SK-N-SH treated with all-trans-retinoic acid at 6 μM for 48 hours (cell line): ENCODE measurements at regions not wholly inside any gene's neighbourhood (a gene's known extent, or its start where the extent isn't known, plus 50 kb on each side); places are given as distances from the start of the nearest gene placed in this dataset.

ENCODE experiments used
- ATAC-seq: fragments of 200-7000 bp; cut with Tn5 transposase; 3 replicates; pipeline ENCODE4 v1.9.1; 2020; ENCODE audit warnings: mild to moderate bottlenecking, moderate library complexity
- ARNTL ChIP-seq: fragments of 450-650 bp; formaldehyde crosslinking; IDR thresholded peaks from 2 replicates; pipeline ENCODE4 v1.5.0; 2020; ENCODE audit warnings: low read depth, mild to moderate bottlenecking, moderate library complexity, borderline replicate concordance
- BACH2 ChIP-seq: fragments of 250-450 bp; sonication (Bioruptor Pico); IDR thresholded peaks from 2 replicates; pipeline ENCODE4 v1.9.0; 2021; ENCODE audit warnings: mild to moderate bottlenecking, borderline replicate concordance
- CSDC2 ChIP-seq: fragments of 250-450 bp; sonication (Bioruptor Pico); IDR thresholded peaks from 2 replicates; pipeline ENCODE4 v1.5.0; 2020; ENCODE audit warnings: mild to moderate bottlenecking, moderate library complexity
- CSRNP3 ChIP-seq: fragments of 250-450 bp; sonication (Bioruptor Pico); IDR thresholded peaks from 2 replicates; pipeline ENCODE4 v1.5.1; 2021; ENCODE audit warnings: mild to moderate bottlenecking, moderate library complexity
- ESRRG ChIP-seq: fragments of 250-450 bp; sonication (Bioruptor Pico); IDR thresholded peaks from 2 replicates; pipeline ENCODE4 v1.6.1; 2021; ENCODE audit warnings: mild to moderate bottlenecking
- GLIS3 ChIP-seq: fragments of 250-450 bp; sonication (Bioruptor Pico); IDR thresholded peaks from 2 replicates; pipeline ENCODE4 v1.5.0; 2020; ENCODE audit warnings: mild to moderate bottlenecking, moderate library complexity
- ISL1 ChIP-seq: fragments of 250-450 bp; sonication (Bioruptor Pico); IDR thresholded peaks from 2 replicates; pipeline ENCODE4 v2.1.2; 2022; ENCODE audit warnings: mild to moderate bottlenecking, moderate library complexity
- OSR1 ChIP-seq: fragments of 250-450 bp; sonication (Bioruptor Pico); IDR thresholded peaks from 2 replicates; pipeline ENCODE4 v1.8.0; 2022; ENCODE audit warnings: moderate library complexity, mild to moderate bottlenecking, inconsistent platforms
- PATZ1 ChIP-seq: fragments of 250-450 bp; sonication (Bioruptor Pico); IDR thresholded peaks from 2 replicates; pipeline ENCODE4 v1.8.0; 2020; ENCODE audit warnings: mild to moderate bottlenecking, moderate library complexity, borderline replicate concordance
- PPARA ChIP-seq: fragments of 250-450 bp; sonication (Bioruptor Pico); IDR thresholded peaks from 2 replicates; pipeline ENCODE4 v1.5.0; 2020; ENCODE audit warnings: mild to moderate bottlenecking, borderline replicate concordance
- RARB ChIP-seq: fragments of 250-450 bp; sonication (Bioruptor Pico); IDR thresholded peaks from 2 replicates; pipeline ENCODE4 v1.8.0; 2021; ENCODE audit warnings: mild to moderate bottlenecking, moderate library complexity
- SNAI2 ChIP-seq: fragments of 250-450 bp; sonication (Bioruptor Pico); IDR thresholded peaks from 2 replicates; pipeline ENCODE4 v1.5.0; 2020; ENCODE audit warnings: mild to moderate bottlenecking, moderate library complexity
- TCF4 ChIP-seq: fragments of 250-450 bp; sonication (Bioruptor Pico); IDR thresholded peaks from 2 replicates; pipeline ENCODE4 v1.8.0; 2021; ENCODE audit warnings: mild to moderate bottlenecking, moderate library complexity, borderline replicate concordance
- TOX ChIP-seq: fragments of 250-450 bp; sonication (Bioruptor Pico); IDR thresholded peaks from 2 replicates; pipeline ENCODE4 v1.8.0; 2021; ENCODE audit warnings: mild to moderate bottlenecking, moderate library complexity, borderline replicate concordance
- ZC3H10 ChIP-seq: fragments of 250-450 bp; sonication (Bioruptor Pico); IDR thresholded peaks from 2 replicates; pipeline ENCODE4 v1.5.1; 2021; ENCODE audit warnings: mild to moderate bottlenecking, moderate library complexity
- ZFP3 ChIP-seq: fragments of 250-450 bp; sonication (Bioruptor Pico); IDR thresholded peaks from 2 replicates; pipeline ENCODE4 v1.5.0; 2020; ENCODE audit warnings: mild to moderate bottlenecking, moderate library complexity
- ZFP30 ChIP-seq: fragments of 450-650 bp; formaldehyde crosslinking; IDR thresholded peaks from 2 replicates; pipeline ENCODE4 v1.5.0; 2022; ENCODE audit warnings: mild to moderate bottlenecking, moderate library complexity
- ZNF565 ChIP-seq: fragments of 450-650 bp; formaldehyde crosslinking; conservative IDR thresholded peaks from 2 replicates; pipeline ENCODE4 v1.5.0; 2020; ENCODE audit warnings: low read depth, mild to moderate bottlenecking, moderate library complexity
- ZNF70 ChIP-seq: fragments of 450-650 bp; formaldehyde crosslinking; IDR thresholded peaks from 2 replicates; pipeline ENCODE4 v1.5.0; 2020; ENCODE audit warnings: mild to moderate bottlenecking, moderate library complexity
- ZNF8 ChIP-seq: fragments of 450-650 bp; formaldehyde crosslinking; IDR thresholded peaks from 2 replicates; pipeline ENCODE4 v1.5.0; 2020; ENCODE audit warnings: mild to moderate bottlenecking, moderate library complexity
- TF ChIP-seq, protein P1 (sequence below): fragments of 250-450 bp; sonication (Bioruptor Pico); IDR thresholded peaks from 2 replicates; pipeline ENCODE4 v1.5.1; 2020; ENCODE audit warnings: low read depth, mild to moderate bottlenecking, moderate library complexity
- TF ChIP-seq, protein P2 (sequence below): fragments of 250-450 bp; sonication (Bioruptor Pico); IDR thresholded peaks from 2 replicates; pipeline ENCODE4 v1.5.0; 2020; ENCODE audit warnings: mild to moderate bottlenecking, moderate library complexity
- TF ChIP-seq, protein P3 (sequence below): fragments of 250-450 bp; sonication (Bioruptor Pico); IDR thresholded peaks from 2 replicates; pipeline ENCODE4 v1.8.0; 2021; ENCODE audit warnings: low read depth, mild to moderate bottlenecking, moderate library complexity, borderline replicate concordance

- TF ChIP-seq, protein P1, sequence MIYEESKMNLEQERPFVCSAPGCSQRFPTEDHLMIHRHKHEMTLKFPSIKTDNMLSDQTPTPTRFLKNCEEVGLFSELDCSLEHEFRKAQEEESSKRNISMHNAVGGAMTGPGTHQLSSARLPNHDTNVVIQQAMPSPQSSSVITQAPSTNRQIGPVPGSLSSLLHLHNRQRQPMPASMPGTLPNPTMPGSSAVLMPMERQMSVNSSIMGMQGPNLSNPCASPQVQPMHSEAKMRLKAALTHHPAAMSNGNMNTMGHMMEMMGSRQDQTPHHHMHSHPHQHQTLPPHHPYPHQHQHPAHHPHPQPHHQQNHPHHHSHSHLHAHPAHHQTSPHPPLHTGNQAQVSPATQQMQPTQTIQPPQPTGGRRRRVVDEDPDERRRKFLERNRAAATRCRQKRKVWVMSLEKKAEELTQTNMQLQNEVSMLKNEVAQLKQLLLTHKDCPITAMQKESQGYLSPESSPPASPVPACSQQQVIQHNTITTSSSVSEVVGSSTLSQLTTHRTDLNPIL, result no peak
- TF ChIP-seq, protein P2, sequence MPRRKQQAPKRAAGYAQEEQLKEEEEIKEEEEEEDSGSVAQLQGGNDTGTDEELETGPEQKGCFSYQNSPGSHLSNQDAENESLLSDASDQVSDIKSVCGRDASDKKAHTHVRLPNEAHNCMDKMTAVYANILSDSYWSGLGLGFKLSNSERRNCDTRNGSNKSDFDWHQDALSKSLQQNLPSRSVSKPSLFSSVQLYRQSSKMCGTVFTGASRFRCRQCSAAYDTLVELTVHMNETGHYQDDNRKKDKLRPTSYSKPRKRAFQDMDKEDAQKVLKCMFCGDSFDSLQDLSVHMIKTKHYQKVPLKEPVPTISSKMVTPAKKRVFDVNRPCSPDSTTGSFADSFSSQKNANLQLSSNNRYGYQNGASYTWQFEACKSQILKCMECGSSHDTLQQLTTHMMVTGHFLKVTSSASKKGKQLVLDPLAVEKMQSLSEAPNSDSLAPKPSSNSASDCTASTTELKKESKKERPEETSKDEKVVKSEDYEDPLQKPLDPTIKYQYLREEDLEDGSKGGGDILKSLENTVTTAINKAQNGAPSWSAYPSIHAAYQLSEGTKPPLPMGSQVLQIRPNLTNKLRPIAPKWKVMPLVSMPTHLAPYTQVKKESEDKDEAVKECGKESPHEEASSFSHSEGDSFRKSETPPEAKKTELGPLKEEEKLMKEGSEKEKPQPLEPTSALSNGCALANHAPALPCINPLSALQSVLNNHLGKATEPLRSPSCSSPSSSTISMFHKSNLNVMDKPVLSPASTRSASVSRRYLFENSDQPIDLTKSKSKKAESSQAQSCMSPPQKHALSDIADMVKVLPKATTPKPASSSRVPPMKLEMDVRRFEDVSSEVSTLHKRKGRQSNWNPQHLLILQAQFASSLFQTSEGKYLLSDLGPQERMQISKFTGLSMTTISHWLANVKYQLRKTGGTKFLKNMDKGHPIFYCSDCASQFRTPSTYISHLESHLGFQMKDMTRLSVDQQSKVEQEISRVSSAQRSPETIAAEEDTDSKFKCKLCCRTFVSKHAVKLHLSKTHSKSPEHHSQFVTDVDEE (CRISPR knock-in tag), result no peak
- TF ChIP-seq ZNF8 (CRISPR knock-in tag), result peak; percentile 91
- TF ChIP-seq OSR1, result no peak
- TF ChIP-seq ZNF70 (CRISPR knock-in tag), result no peak
- no peak for TF ChIP-seq ZFP3 (CRISPR knock-in tag)
- TF ChIP-seq ZC3H10 (CRISPR knock-in tag), result no peak
- no peak for TF ChIP-seq GLIS3 (CRISPR knock-in tag)
- no peak for TF ChIP-seq CSDC2 (CRISPR knock-in tag)
- ATAC-seq, result no peak
Measured at GRCh38 chr5:120329095-120329494, 135.0 kb upstream of the PRR16 start.

GRCh38 chr5:120330558-120330957 is 133.5 kb upstream of the PRR16 start:
- no peak for TF ChIP-seq ZNF8 (CRISPR knock-in tag)
- no peak for TF ChIP-seq GLIS3 (CRISPR knock-in tag)
- no peak for TF ChIP-seq BACH2
- TF ChIP-seq, protein P3, sequence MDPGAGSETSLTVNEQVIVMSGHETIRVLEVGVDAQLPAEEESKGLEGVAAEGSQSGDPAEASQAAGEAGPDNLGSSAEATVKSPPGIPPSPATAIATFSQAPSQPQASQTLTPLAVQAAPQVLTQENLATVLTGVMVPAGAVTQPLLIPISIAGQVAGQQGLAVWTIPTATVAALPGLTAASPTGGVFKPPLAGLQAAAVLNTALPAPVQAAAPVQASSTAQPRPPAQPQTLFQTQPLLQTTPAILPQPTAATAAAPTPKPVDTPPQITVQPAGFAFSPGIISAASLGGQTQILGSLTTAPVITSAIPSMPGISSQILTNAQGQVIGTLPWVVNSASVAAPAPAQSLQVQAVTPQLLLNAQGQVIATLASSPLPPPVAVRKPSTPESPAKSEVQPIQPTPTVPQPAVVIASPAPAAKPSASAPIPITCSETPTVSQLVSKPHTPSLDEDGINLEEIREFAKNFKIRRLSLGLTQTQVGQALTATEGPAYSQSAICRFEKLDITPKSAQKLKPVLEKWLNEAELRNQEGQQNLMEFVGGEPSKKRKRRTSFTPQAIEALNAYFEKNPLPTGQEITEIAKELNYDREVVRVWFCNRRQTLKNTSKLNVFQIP (CRISPR knock-in tag), result no peak
- no peak for TF ChIP-seq ZNF70 (CRISPR knock-in tag)
- TF ChIP-seq TOX, result peak; percentile 90
- TF ChIP-seq ISL1 (CRISPR knock-in tag), result peak; percentile 87
- TF ChIP-seq OSR1, result no peak
- TF ChIP-seq ESRRG (CRISPR knock-in tag), result no peak
- TF ChIP-seq TCF4 (CRISPR knock-in tag), result peak; percentile 29; the same call in 1 of the 2 replicates
- no peak for TF ChIP-seq ZFP3 (CRISPR knock-in tag)
- TF ChIP-seq ZC3H10 (CRISPR knock-in tag), result peak; percentile 81; the same call in 1 of the 2 replicates
- TF ChIP-seq RARB (CRISPR knock-in tag), result peak; percentile 82; the same call in 1 of the 2 replicates
- TF ChIP-seq, protein P1, result no peak
- TF ChIP-seq ZFP30 (CRISPR knock-in tag), result no peak
- TF ChIP-seq CSRNP3 (CRISPR knock-in tag), result no peak
- no peak for TF ChIP-seq ARNTL (CRISPR knock-in tag)
- TF ChIP-seq SNAI2 (CRISPR knock-in tag), result no peak
- no peak; the same call in 1 of the 2 replicates for TF ChIP-seq PATZ1 (CRISPR knock-in tag)
- TF ChIP-seq CSDC2 (CRISPR knock-in tag), result no peak
- TF ChIP-seq PPARA (CRISPR knock-in tag), result no peak
- TF ChIP-seq, protein P2 (CRISPR knock-in tag), result no peak
- no peak for TF ChIP-seq ZNF565
- ATAC-seq, result peak; percentile 96
